A549 (cell line): ENCODE measurements at regions not wholly inside any gene's neighbourhood (a gene's known extent, or its start where the extent isn't known, plus 50 kb on each side); places are given as distances from the start of the nearest gene placed in this dataset.
"Not testable (repeated sequence)": the region's sequence is repeated elsewhere in the genome, so short reads cannot be mapped to it uniquely, and the experiment has no call there.

Source experiments
- ATAC-seq, 2 experiments: fragments of 200-7000 bp in 1 of 2; fragments of >200 bp in 1 of 2; cut with Nextera tagmentation in 1 of 2; cut with Tn5 transposase in 1 of 2; 3 replicates each; pipeline versions ENCODE4 v1.8.0 to v1.9.1; 2018 to 2020; ENCODE audit warnings: mild to moderate bottlenecking in 1 of 2, moderate library complexity in 1 of 2
- CTCF ChIA-PET: fragments of 300-600 bp; sonication (Branson Sonifier 250); formaldehyde crosslinking; extraction: SDS; loops from one replicate; lab custom pipeline; 2021; ENCODE audit warnings: antibody characterized with exemption, inconsistent platforms; lab: Yijun Ruan, JAX
- POLR2A ChIA-PET: fragments of 350-600 bp; formaldehyde crosslinking; extraction: SDS; loops from one replicate; lab custom pipeline; 2021; ENCODE audit warnings: antibody characterized with exemption, inconsistent platforms; lab: Yijun Ruan, JAX
- DNase-seq, 2 experiments: peaks; one replicate each; pipeline versions ENCODE4 v3.0.0 to v3.0.0-alpha.2; 2011 to 2016; ENCODE audit warnings: low read depth in 1 of 2, low spot score in 1 of 2
- FAIRE-seq: peaks from 2 replicates; lab custom pipeline; 2011; peaks lifted over from hg19 to GRCh38; lab: Jason Lieb, UNC
- H3K27ac ChIP-seq, 2 experiments: fragments of >200 bp; sonication (Bioruptor Twin); formaldehyde crosslinking; 3 replicates each; pipeline ENCODE4 v1.5.1; 2016 to 2017
- H3K4me1 ChIP-seq: fragments of >200 bp; sonication (Bioruptor Twin); formaldehyde crosslinking; 3 replicates; pipeline ENCODE4 v1.6.1; 2016
- H3K4me2 ChIP-seq: fragments of >200 bp; sonication (Bioruptor Twin); formaldehyde crosslinking; 3 replicates; pipeline ENCODE4 v1.6.1; 2016
- H3K4me3 ChIP-seq: fragments of >200 bp; sonication (Bioruptor Twin); formaldehyde crosslinking; 3 replicates; pipeline ENCODE4 v1.5.1; 2016
- H3K9me3 ChIP-seq: fragments of >200 bp; sonication (Bioruptor Twin); formaldehyde crosslinking; 3 replicates; pipeline ENCODE4 v1.6.1; 2016
- ATOH8 ChIP-seq: fragments of 250-450 bp; sonication (Bioruptor Pico); IDR thresholded peaks from 2 replicates; pipeline ENCODE4 v1.5.0; 2020; ENCODE audit warnings: low read depth, mild to moderate bottlenecking, moderate library complexity
- BHLHE40 ChIP-seq: IDR thresholded peaks from 2 replicates; pipeline ENCODE4 v1.6.1; 2012; ENCODE audit warnings: low read depth, low read length, inconsistent platforms
- CBX8 ChIP-seq: fragments of 200-600 bp; sonication (generic); IDR thresholded peaks from 2 replicates; pipeline ENCODE4 v1.6.1; 2016
- CHD2 ChIP-seq: fragments of 150-350 bp; IDR thresholded peaks from 2 replicates; pipeline ENCODE4 v1.6.1; 2014; ENCODE audit warnings: low read length; ENCODE audit not compliant: partially characterized antibody
- CHD4 ChIP-seq: fragments of 200-600 bp; sonication (generic); IDR thresholded peaks from 2 replicates; pipeline ENCODE4 v1.6.1; 2016; ENCODE audit warnings: antibody characterized with exemption, mild to moderate bottlenecking, borderline replicate concordance
- E2F6 ChIP-seq: IDR thresholded peaks from 2 replicates; pipeline ENCODE4 v1.6.1; 2012; ENCODE audit warnings: low read depth, borderline replicate concordance
- EP300 ChIP-seq, 2 experiments: fragments of >200 bp; sonication (Bioruptor Twin); formaldehyde crosslinking; IDR thresholded peaks; 2 replicates in 1 of 2; 3 replicates in 1 of 2; pipeline ENCODE4 v1.6.1; 2016 to 2017
- ESRRA ChIP-seq: fragments of 150-350 bp; IDR thresholded peaks from 2 replicates; pipeline ENCODE4 v1.6.1; 2014; ENCODE audit warnings: mild to moderate bottlenecking, low read length, borderline replicate concordance
- FOSB ChIP-seq: fragments of 250-450 bp; sonication (Bioruptor Pico); IDR thresholded peaks from 2 replicates; pipeline ENCODE4 v1.5.0; 2020; ENCODE audit warnings: mild to moderate bottlenecking, moderate library complexity
- FOXS1 ChIP-seq: fragments of 250-450 bp; sonication (Bioruptor Pico); IDR thresholded peaks from 2 replicates; pipeline ENCODE4 v1.5.0; 2020; ENCODE audit warnings: mild to moderate bottlenecking, moderate library complexity
- GATA3 ChIP-seq: IDR thresholded peaks from 2 replicates; pipeline ENCODE4 v1.6.1; 2012; ENCODE audit warnings: borderline replicate concordance
- HES2 ChIP-seq: fragments of >200 bp; sonication (Bioruptor Twin); formaldehyde crosslinking; IDR thresholded peaks from 2 replicates; pipeline ENCODE4 v1.6.1; 2016
- HMGXB4 ChIP-seq: fragments of 250-450 bp; sonication (Bioruptor Pico); IDR thresholded peaks from 2 replicates; pipeline ENCODE4 v1.5.0; 2021; ENCODE audit warnings: mild to moderate bottlenecking, moderate library complexity, borderline replicate concordance
- HOXA7 ChIP-seq: fragments of 250-450 bp; sonication (Bioruptor Pico); IDR thresholded peaks from 2 replicates; pipeline ENCODE4 v1.5.0; 2020; ENCODE audit warnings: mild to moderate bottlenecking, moderate library complexity
- HOXB13 ChIP-seq: fragments of 250-450 bp; sonication (Bioruptor Pico); IDR thresholded peaks from 2 replicates; pipeline ENCODE4 v1.5.0; 2020; ENCODE audit warnings: low read depth, mild to moderate bottlenecking, moderate library complexity
- JUN ChIP-seq, 2 experiments: fragments of >200 bp; sonication (Bioruptor Twin); formaldehyde crosslinking; IDR thresholded peaks; 2 replicates in 1 of 2; 3 replicates in 1 of 2; pipeline ENCODE4 v1.6.1; 2016 to 2017
- KDM1A ChIP-seq: fragments of 200-600 bp; sonication (generic); IDR thresholded peaks from 2 replicates; pipeline ENCODE4 v1.6.1; 2016; ENCODE audit warnings: low read depth, mild to moderate bottlenecking
- MAX ChIP-seq: IDR thresholded peaks from 2 replicates; pipeline ENCODE4 v1.6.1; 2012
- MYC ChIP-seq: IDR thresholded peaks from 2 replicates; pipeline ENCODE4 v1.6.1; 2012; ENCODE audit warnings: mild to moderate bottlenecking, inconsistent platforms, low read length, improper control_type of control experiment, borderline replicate concordance
- NPAS2 ChIP-seq: fragments of 250-450 bp; sonication (Bioruptor Pico); IDR thresholded peaks from 2 replicates; pipeline ENCODE4 v1.8.0; 2022; ENCODE audit warnings: mild to moderate bottlenecking, moderate library complexity, borderline replicate concordance
- NR3C1 ChIP-seq: fragments of >200 bp; sonication (Bioruptor Twin); formaldehyde crosslinking; IDR thresholded peaks from 3 replicates; pipeline ENCODE4 v1.6.1; 2017
- PBX3 ChIP-seq: IDR thresholded peaks from 2 replicates; pipeline ENCODE4 v1.6.1; 2012
- POLR2A ChIP-seq: IDR thresholded peaks from 2 replicates; pipeline ENCODE4 v1.6.1; 2012; ENCODE audit warnings: mild to moderate bottlenecking, low read length
- RAD21 ChIP-seq, 2 experiments: fragments of >200 bp in 1 of 2; sonication (Bioruptor Twin) in 1 of 2; formaldehyde crosslinking in 1 of 2; IDR thresholded peaks in 1 of 2; conservative IDR thresholded peaks in 1 of 2; 2 replicates in 1 of 2; 3 replicates in 1 of 2; pipeline ENCODE4 v1.6.1; 2012 to 2018; ENCODE audit warnings: inconsistent platforms in 1 of 2
- RFX5 ChIP-seq: fragments of 450-650 bp; IDR thresholded peaks from 2 replicates; pipeline ENCODE4 v1.7.1; 2014; ENCODE audit warnings: antibody characterized with exemption, mild to moderate bottlenecking, moderate library complexity
- ZFP36 ChIP-seq: fragments of 450-650 bp; IDR thresholded peaks from 2 replicates; pipeline ENCODE4 v1.6.1; 2014; ENCODE audit warnings: borderline replicate concordance; ENCODE audit not compliant: partially characterized antibody
- WGBS: methylation state at CpG from one replicate; pipeline ENCODE4 v1.1.6; 2017; ENCODE audit errors: missing lambda C conversion rate; 5-methylcytosine and 5-hydroxymethylcytosine counted together

GRCh38 chrX:537151-537550 is 93.4 kb upstream of the SHOX start:
- Histone ChIP-seq H3K4me2 (no peak overlapping the region), H3K9me3 (no peaks in the 10 kb centered on the region), H3K4me3 (no peak overlapping the region), H3K4me1 (no peaks in the 10 kb centered on the region), H3K27ac (no peak overlapping the region)
- no peak for ATAC-seq
- POLR2A ChIA-PET: no interaction called here
- CTCF ChIA-PET: no interaction called here
- FAIRE-seq: no peak
- no peak for TF ChIP-seq CBX8
- no peak for TF ChIP-seq HOXA7 (CRISPR knock-in tag)
- no peak for TF ChIP-seq EP300 (IDR thresholded peaks at IDR 0.05)
- no peak for TF ChIP-seq ZFP36
- TF ChIP-seq PBX3: no peak
- TF ChIP-seq HOXB13 (CRISPR knock-in tag): no peak
- no peak for TF ChIP-seq RAD21 (conservative IDR thresholded peaks at IDR 0.05 in 1 of 2, IDR thresholded peaks at IDR 0.05 in 1 of 2)
- no peak for TF ChIP-seq E2F6
- TF ChIP-seq KDM1A: no peak
- no peak for TF ChIP-seq JUN (IDR thresholded peaks at IDR 0.05)
- TF ChIP-seq CHD4: no peak
- no peak for TF ChIP-seq HES2
- WGBS: 74% methylated on average over 18 of the region's 18 CpGs
- DNase-seq: no peak

GRCh38 chrX:538311-538710 is 92.3 kb upstream of the SHOX start:
- DNase-seq (no peak), ATAC-seq (no peak), FAIRE-seq (no peak)
- 48% methylated on average over 11 of the region's 11 CpGs for WGBS
- CTCF ChIA-PET: no interaction called here
- no peak overlapping the region for H3K4me3 ChIP-seq
- POLR2A ChIA-PET: no interaction called here
- no peaks in the 10 kb centered on the region for H3K4me1 ChIP-seq
- no peaks in the 10 kb centered on the region for H3K9me3 ChIP-seq
- no peak overlapping the region for H3K27ac ChIP-seq
- TF ChIP-seq JUN (IDR thresholded peaks at IDR 0.05): no peak
- no peak for TF ChIP-seq NR3C1
- no peak for TF ChIP-seq ESRRA
- no peak for TF ChIP-seq BHLHE40
- TF ChIP-seq GATA3: no peak
- TF ChIP-seq HOXB13 (CRISPR knock-in tag): no peak
- no peak for TF ChIP-seq HMGXB4 (CRISPR knock-in tag)
- TF ChIP-seq POLR2A: no peak
- no peak for TF ChIP-seq RFX5
- TF ChIP-seq MYC: no peak
- no peak for TF ChIP-seq NPAS2
- TF ChIP-seq ATOH8 (CRISPR knock-in tag): no peak
- TF ChIP-seq ZFP36: no peak
- TF ChIP-seq FOXS1 (CRISPR knock-in tag): no peak
- TF ChIP-seq FOSB (CRISPR knock-in tag): no peak
- TF ChIP-seq KDM1A: no peak
- no peak for TF ChIP-seq CBX8
- TF ChIP-seq CHD2: no peak
- TF ChIP-seq RAD21 (conservative IDR thresholded peaks at IDR 0.05 in 1 of 2, IDR thresholded peaks at IDR 0.05 in 1 of 2): no peak
- no peak for TF ChIP-seq MAX
- H3K4me2 ChIP-seq: no peak overlapping the region

GRCh38 chrX:541006-541405 is 89.6 kb upstream of the SHOX start:
- H3K27ac ChIP-seq, H3K4me1 ChIP-seq, FAIRE-seq, POLR2A ChIA-PET, H3K4me2 ChIP-seq, H3K4me3 ChIP-seq, H3K9me3 ChIP-seq, CTCF ChIA-PET, DNase-seq, ATAC-seq: not testable (repeated sequence)
- WGBS: 20% methylated on average over 10 of the region's 10 CpGs
